ENCODE measurements at regions not wholly inside any gene's neighbourhood (a gene's known extent, or its start where the extent isn't known, plus 50 kb on each side); places are given as distances from the start of the nearest gene placed in this dataset.
"Not testable (repeated sequence)": the region's sequence is repeated elsewhere in the genome, so short reads cannot be mapped to it uniquely, and the experiment has no call there.

- DNase-seq: no peak
Measured at GRCh38 chr13:105906746-105907145, 628.7 kb downstream of the EFNB2 start.

- DNase-seq: no peak
Measured at GRCh38 chr13:105904034-105904742, 631.3 kb downstream of the EFNB2 start.

GRCh38 chr13:105902396-105902795 is 633.1 kb downstream of the EFNB2 start:
- DNase-seq: no peak

DNA sequence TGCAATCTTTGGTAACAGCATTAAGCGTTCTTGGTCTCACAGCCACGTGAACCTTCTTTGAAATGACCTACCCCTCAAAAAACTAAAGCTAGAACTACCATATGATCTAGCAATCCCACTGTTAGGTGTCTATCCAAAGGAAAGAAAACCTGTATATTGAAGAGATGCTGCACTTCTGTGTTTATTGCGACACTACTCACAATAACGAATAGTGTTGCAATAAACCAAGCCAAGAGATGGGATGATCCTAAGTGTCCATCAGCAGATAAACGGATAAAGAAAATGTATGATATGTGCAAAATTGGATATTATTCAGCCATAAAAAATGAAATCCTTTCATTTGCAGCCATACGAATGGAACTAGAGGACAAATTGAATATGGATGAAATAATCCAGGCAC is 637.9 kb downstream of the EFNB2 start:
- DNase-seq: no peak

- DNase-seq: no peak
Measured at GRCh38 chr13:105894697-105895096, 640.8 kb downstream of the EFNB2 start.

GRCh38 chr13:105890509-105890908 is 645.0 kb downstream of the EFNB2 start:
- no peak for DNase-seq

GRCh38 chr13:105878119-105878700 is 657.3 kb downstream of the EFNB2 start:
- no peak for DNase-seq

DNA sequence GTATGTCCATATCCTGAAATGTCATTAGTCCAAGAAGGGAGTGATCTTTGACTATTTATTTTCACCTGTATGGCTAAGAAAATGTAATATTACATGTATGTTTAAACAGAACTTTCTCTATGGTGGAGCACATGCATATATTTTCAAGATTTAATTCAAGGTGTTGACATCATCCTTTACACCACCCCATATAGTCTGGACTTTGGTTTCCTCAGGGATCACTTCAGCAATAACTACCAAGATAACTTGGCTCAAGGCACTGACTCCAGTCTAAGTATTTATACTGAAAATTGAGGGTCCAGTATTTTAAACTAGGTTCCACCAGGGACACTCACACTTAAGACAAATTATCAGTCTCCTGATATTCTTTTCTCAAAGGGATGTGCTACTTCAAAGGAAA is 660.6 kb downstream of the EFNB2 start:
- DNase-seq: no peak

DNA sequence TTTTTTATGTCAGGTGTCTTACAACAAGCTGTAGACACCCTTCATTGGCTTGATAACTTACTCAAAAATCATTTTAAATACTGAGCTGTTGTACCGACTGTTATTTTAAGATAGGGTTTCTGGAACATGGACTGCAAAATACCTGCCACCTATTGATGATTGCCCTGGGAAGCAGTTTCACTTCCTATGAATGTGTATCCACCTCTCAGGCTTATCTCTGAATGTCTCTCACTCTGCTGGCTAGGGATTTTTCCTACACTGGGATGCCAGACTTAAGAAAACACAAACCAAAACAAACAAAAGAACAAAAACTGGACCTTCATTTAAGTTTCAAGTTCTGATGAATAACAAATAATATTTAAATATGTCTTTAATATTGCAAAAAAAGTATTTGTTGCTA is 663.7 kb downstream of the EFNB2 start:
- DNase-seq: no peak

DNA sequence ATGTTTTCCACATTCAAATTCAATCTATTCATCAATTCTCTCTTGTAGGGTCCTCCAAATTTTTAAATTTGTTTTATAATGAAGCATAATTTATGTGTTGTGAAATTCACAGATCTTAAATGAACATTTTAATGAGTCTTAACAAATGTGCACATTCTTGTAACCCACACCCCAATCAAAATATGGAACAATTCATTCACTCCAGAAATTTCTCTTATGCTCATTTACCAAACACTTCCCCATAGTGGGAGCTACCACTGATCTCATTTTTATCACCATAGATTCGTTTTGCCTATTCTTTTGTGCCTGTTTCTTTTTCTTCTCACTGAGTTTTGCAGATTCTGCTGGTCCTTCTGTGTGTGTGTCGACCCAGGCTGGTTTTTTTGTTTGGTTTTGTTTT is 664.1 kb downstream of the EFNB2 start:
- DNase-seq: no peak

DNA sequence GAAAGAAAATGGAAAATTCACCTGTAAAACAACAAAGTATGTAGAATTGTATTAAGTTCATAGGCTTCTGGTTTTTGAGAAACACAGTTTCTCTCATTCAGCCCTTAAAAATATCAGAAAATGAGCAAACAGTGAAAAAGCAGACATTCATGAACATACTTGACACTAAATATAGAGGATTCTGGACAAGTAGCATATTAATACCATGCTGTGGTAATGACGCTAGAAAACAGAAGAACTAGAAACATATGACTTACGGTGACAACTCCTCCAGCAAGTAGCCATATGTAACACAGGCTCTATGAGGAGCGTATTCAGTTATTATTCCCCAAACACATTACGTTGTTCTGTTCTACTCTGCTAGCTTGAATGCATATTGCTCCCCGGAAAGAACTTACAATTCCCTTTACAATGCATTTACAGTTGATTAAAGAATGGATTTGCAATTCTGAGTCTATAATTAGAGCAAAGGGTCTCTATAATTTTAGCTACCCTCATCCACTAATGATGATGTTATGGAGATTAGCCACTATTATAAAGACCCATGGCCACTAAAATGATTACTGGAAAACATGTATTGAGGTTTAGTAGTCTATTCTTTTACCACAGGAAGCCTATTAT is 672.1 kb downstream of the EFNB2 start:
- no peak for DNase-seq

DNA sequence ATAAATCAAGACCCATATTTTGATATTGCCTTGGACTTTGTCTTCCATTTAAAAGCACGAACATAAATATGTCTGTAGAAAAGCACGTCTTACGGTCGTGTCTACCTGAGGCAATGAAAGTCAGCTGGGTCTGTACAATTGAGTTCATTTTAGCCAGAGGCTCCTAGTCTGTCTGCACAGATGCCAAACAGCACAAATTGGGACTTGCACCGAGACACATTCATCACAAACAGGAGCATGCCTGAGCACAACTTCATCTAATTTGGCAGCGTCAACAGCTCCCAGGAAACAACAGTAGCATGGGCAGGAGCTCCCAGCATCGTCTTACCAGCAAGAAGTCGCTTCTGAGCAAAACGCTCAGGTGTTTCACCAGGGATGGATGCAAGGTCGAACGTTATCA is 687.0 kb downstream of the EFNB2 start:
- no peak for DNase-seq

GRCh38 chr13:105847527-105848291 is 687.8 kb downstream of the EFNB2 start:
- DNase-seq: no peak

DNA sequence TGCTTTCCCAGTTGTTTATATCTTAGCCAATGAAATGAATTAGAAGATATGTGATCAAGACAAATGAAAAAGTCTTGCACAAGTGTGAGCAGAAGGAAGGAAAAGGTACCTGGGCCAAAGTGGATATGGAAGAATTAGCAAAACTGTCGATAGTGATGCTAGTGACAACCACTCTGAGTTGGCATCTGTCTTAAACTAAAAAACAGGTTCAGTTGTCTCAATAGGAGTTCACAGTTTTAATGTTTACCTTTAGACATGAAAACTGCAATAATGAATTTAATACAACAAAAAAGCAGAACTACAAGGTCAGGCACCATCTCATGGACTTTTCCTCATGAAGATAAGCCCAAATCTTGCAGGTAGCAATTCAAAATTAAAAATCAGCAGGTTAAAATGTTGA is 688.5 kb downstream of the EFNB2 start:
- no peak for DNase-seq

DNA sequence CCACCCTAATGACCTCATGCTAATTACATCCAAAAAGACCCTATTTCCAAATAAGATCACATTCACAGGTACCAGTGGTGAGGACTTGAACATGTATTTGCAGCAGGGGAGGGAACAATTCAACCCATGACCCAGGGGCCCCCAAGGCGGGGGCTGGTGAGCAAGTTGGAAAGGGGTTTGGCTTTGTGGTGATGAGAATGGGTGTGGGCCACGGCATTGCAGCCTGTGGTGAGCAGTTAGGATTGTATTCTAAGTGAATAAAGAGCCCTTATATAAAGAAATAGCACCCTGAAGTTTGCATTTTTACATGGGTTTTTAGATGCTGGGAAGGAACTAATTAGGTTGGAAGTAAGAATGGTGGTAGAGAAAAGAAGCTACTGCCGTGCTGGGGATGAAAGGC is 694.2 kb downstream of the EFNB2 start:
- no peak for DNase-seq

DNA sequence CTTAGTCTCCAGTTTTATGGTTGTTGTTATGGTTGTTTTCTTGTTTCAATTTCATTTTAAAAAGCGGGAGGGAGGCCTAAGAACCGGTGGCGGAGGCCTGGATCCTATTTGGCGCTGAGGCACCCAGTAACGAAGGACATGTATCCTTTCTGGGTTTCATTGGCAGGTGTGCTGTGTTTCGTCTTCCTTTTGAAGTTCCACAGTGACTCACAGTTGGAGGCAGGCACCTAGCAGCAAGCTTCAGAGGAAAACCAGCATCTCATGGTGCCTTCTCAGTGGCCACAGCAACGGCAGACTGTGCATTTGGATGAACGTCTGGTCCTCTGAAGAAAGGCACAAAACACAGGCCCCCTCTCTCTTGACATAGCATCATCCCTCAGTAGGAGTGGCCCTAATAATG is 697.2 kb downstream of the EFNB2 start:
- no peak for DNase-seq

GRCh38 chr13:105837295-105837694 is 698.2 kb downstream of the EFNB2 start:
- DNase-seq: not testable (repeated sequence)

- no peak for DNase-seq
Measured at GRCh38 chr13:105830821-105831220, 704.6 kb downstream of the EFNB2 start.

- no peak for DNase-seq
Measured at GRCh38 chr13:105827111-105827809, 708.2 kb downstream of the EFNB2 start.

DNA sequence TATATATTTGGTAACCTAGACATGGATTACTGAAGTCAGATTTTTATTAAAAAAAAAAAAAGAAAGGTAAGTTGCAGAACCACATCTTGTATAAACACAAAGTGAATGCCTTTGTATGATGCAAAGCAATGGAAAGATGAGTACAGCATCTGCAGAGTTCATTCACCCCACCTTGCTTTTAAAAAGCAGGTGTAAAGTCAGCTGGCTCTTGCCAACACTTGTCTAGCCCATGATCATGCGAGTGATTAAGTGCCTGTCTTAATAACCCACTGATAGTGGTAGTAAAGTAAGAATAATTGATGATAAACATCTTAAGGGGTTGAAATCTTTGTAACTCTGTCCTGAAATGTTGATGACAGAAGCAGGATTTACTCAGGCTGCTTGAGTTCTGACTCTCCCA is 710.4 kb downstream of the EFNB2 start:
- no peak for DNase-seq

DNA sequence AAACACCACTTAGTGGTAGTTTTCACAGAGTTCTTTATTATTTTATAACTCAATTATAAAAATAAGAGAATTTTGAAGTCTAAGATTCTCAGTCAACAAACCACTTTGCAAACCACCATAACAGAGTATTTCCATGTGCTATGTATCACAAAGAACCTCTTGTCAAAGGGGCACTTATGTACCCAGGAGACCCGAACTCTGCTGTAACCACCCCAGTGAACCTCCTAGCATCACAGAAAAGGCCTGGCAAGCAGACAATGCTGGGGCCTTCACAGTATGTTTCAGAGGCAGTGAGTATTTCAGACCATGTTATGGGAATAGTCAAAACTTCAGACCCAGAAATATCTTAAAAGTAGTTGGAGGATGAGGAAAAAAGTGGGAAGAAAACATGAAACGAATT is 714.1 kb downstream of the EFNB2 start:
- DNase-seq: no peak

DNA sequence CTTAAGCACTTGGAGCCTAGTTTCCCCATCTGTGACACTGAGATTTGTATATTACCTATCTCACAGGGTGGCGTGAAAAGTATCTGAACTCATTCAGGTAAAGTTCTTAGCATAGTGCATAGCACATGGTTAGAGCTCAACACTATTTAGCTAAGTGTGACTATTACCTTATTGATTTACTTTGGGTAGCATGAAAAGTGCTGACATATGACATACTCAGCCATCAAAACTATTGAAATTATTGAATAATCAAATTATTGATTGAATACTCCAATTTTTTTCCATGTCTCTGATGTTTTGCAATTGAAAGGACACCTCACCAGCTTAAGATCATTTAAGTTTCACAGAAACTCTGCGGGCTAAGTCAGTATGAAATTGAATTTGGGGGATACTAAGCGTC is 715.0 kb downstream of the EFNB2 start:
- no peak for DNase-seq

GRCh38 chr13:105817498-105817897 is 718.0 kb downstream of the EFNB2 start:
- no peak for DNase-seq
